Panc1 (cell line): ENCODE measurements at regions not wholly inside any gene's neighbourhood (a gene's known extent, or its start where the extent isn't known, plus 50 kb on each side); places are given as distances from the start of the nearest gene placed in this dataset.

Source experiments
- ATAC-seq: fragments of 200-7000 bp; cut with Tn5 transposase; 2 replicates; pipeline ENCODE4 v1.9.1; 2020; ENCODE audit warnings: mild to moderate bottlenecking, moderate library complexity
- BruUV-seq: library from RNA; stranded (reverse); fragments of 400-500 nt; replicated peaks from 2 replicates; lab custom pipeline; 2021; lab: Mats Ljungman, UMichigan
- CTCF ChIA-PET: fragments of 300-600 bp; sonication (Branson Sonifier 250); formaldehyde crosslinking; loops from one replicate; lab custom pipeline; 2022; ENCODE audit warnings: antibody characterized with exemption; lab: Charles Lee
- POLR2A ChIA-PET: fragments of 300-600 bp; sonication (Branson Sonifier 250); formaldehyde crosslinking; loops from one replicate; lab custom pipeline; 2022; ENCODE audit warnings: antibody characterized with exemption; lab: Charles Lee
- DNase-seq: peaks from one replicate; pipeline ENCODE4 v3.0.0-alpha.2; 2010; ENCODE audit warnings: low read depth, low spot score
- H3K27ac ChIP-seq: 2 replicates; pipeline ENCODE4 v1.5.1; 2011; ENCODE audit warnings: mild to moderate bottlenecking, low read length, inconsistent platforms
- H3K27me3 ChIP-seq: fragments of 200-500 bp; sonication (Bioruptor generic); 2 replicates; pipeline ENCODE4 v1.6.0; 2014; ENCODE audit warnings: low read length, inconsistent platforms; ENCODE audit not compliant: control insufficient read depth, insufficient read depth
- H3K36me3 ChIP-seq: fragments of 200-500 bp; sonication (Bioruptor generic); 2 replicates; pipeline ENCODE4 v1.5.1; 2014; ENCODE audit warnings: inconsistent platforms, mild to moderate bottlenecking, low read length, moderate library complexity; ENCODE audit not compliant: control insufficient read depth, insufficient read depth
- H3K4me1 ChIP-seq: 2 replicates; pipeline ENCODE4 v1.5.1; 2011; ENCODE audit warnings: inconsistent platforms, mild to moderate bottlenecking, low read length, moderate library complexity; ENCODE audit not compliant: control insufficient read depth, insufficient read depth
- H3K4me3 ChIP-seq, 2 experiments: 2 replicates each; pipeline ENCODE4 v1.5.1; 2011 to 2012; ENCODE audit warnings: low read depth in 2 of 2, low read length in 2 of 2, mild to moderate bottlenecking in 2 of 2, inconsistent platforms in 1 of 2, moderate library complexity in 1 of 2
- H3K9me3 ChIP-seq: fragments of 200-500 bp; sonication (Bioruptor generic); 2 replicates; pipeline ENCODE4 v1.5.1; 2014; ENCODE audit warnings: low read depth, mild to moderate bottlenecking, inconsistent platforms, low read length, moderate library complexity; ENCODE audit not compliant: control insufficient read depth, insufficient read depth
- CTCF ChIP-seq: fragments of 450-650 bp; IDR thresholded peaks from 2 replicates; pipeline ENCODE4 v1.5.1; 2017; ENCODE audit warnings: mild to moderate bottlenecking
- POLR2AphosphoS5 ChIP-seq: IDR thresholded peaks from 2 replicates; pipeline ENCODE4 v1.6.1; 2012; ENCODE audit warnings: mild to moderate bottlenecking, low read depth, low read length, moderate library complexity
- REST ChIP-seq, 2 experiments: IDR thresholded peaks; 2 replicates each; pipeline ENCODE4 v1.6.1; 2011 to 2012; ENCODE audit warnings: low read depth in 2 of 2, control low read depth in 1 of 2, low read length in 1 of 2, mild to moderate bottlenecking in 1 of 2, moderate library complexity in 1 of 2; ENCODE audit not compliant: insufficient read depth in 1 of 2
- SIN3A ChIP-seq: IDR thresholded peaks from 2 replicates; pipeline ENCODE4 v1.6.1; 2012; ENCODE audit warnings: low read depth, mild to moderate bottlenecking, low read length, moderate library complexity, borderline replicate concordance; ENCODE audit not compliant: insufficient read depth
- TCF7L2 ChIP-seq: IDR thresholded peaks from 2 replicates; pipeline ENCODE4 v1.6.1; 2011; ENCODE audit warnings: mild to moderate bottlenecking, low read depth, low read length, inconsistent platforms
- in situ Hi-C: cut with HindIII; loops from 2 replicates; pipeline ENCODE4 v1.10.0; 2016; ENCODE audit warnings: low sequenced_read_pairs, low pct_unique_long_range_greater_than_20kb
- intact Hi-C: fragments of 100-400 bp; cut with micrococcal nuclease; formaldehyde crosslinking; loops from one replicate; pipeline ENCODE4 v1.10.0; 2022; ENCODE audit not compliant: unreplicated experiment

- TF ChIP-seq TCF7L2 (no peak), REST (IDR thresholded peaks at IDR 0.05; ENCODE audit: insufficient read depth in 1 of 2, low read depth in 2 of 2, low read length in 1 of 2) (no peak), SIN3A (no peak), POLR2AphosphoS5 (no peak), CTCF (no peak)
- ChIA-PET POLR2A (no interaction called here), CTCF (no interaction called here)
- in situ Hi-C loops = no loop called here
- Histone ChIP-seq H3K9me3 (no peaks in the 10 kb centered on the region), H3K27ac (no peak overlapping the region), H3K4me3 (no peak overlapping the region), H3K36me3 (no peaks in the 10 kb centered on the region), H3K27me3 (no peaks in the 10 kb centered on the region), H3K4me1 (no peaks in the 10 kb centered on the region)
- BruUV-seq = no TSS peak
- no peak for ATAC-seq
- no peak for DNase-seq
- intact Hi-C loops = no loop called here
These were observed 591.3 kb upstream of the NOX3 start for GRCh38 chr6:156046841-156047449.

DNA sequence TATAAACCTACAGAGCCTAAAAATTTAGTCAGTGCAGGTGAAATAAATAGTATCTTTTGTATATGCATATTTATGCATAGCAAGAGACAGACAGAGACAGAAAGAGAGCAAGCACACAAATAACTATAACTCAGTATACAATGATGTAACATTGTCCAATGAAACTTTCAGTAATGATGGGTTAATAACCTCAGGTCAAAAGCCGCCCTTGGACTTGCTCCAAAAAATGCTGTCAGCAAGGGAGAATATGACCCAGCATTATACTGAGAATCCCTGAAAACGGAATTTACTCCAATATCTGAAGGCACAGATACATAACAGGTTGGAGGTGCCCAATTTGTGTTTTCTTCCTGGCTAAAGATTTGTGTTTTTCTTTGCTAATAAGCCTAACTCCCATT is 590.6 kb upstream of the NOX3 start:
- Histone ChIP-seq H3K36me3 (no peaks in the 10 kb centered on the region), H3K27me3 (no peaks in the 10 kb centered on the region), H3K27ac (no peak overlapping the region), H3K9me3 (no peaks in the 10 kb centered on the region), H3K4me1 (no peaks in the 10 kb centered on the region), H3K4me3 (no peak overlapping the region)
- in situ Hi-C loops (no loop called here), intact Hi-C loops (no loop called here)
- ATAC-seq (no peak), DNase-seq (no peak)
- TF ChIP-seq TCF7L2 (no peak), SIN3A (no peak), CTCF (no peak), REST (IDR thresholded peaks at IDR 0.05; ENCODE audit: insufficient read depth in 1 of 2, low read depth in 2 of 2, low read length in 1 of 2) (no peak)
- POLR2A ChIA-PET = no interaction called here
- CTCF ChIA-PET = no interaction called here
- BruUV-seq = no TSS peak
